ENCODE measurements at regions not wholly inside any gene's neighbourhood (a gene's known extent, or its start where the extent isn't known, plus 50 kb on each side); places are given as distances from the start of the nearest gene placed in this dataset.
"Not testable (repeated sequence)": the region's sequence is repeated elsewhere in the genome, so short reads cannot be mapped to it uniquely, and the experiment has no call there.

- no peak overlapping the region for H3K27ac ChIP-seq
- no peaks in the 10 kb centered on the region for H3K36me3 ChIP-seq
- H3K9me3 ChIP-seq (replicated peaks), result no peaks in the 10 kb centered on the region
- no peak for DNase-seq
- no peaks in the 10 kb centered on the region for H3K27me3 ChIP-seq
- H3K4me3 ChIP-seq, result no peak overlapping the region
- no peaks in the 10 kb centered on the region for H3K4me1 ChIP-seq
Measured at GRCh38 chr4:20196476-20196875, 55.2 kb upstream of the SLIT2 start.

GRCh38 chr4:20195071-20195885 is 56.4 kb upstream of the SLIT2 start:
- Histone ChIP-seq H3K9me3 (replicated peaks) (no peaks in the 10 kb centered on the region), H3K27ac (no peak overlapping the region), H3K4me3 (no peak overlapping the region), H3K27me3 (no peaks in the 10 kb centered on the region), H3K36me3 (no peaks in the 10 kb centered on the region), H3K4me1 (no peaks in the 10 kb centered on the region)
- DNase-seq, result no peak

GRCh38 chr4:20194123-20195013 is 57.3 kb upstream of the SLIT2 start:
- Histone ChIP-seq H3K9me3 (replicated peaks) (no peaks in the 10 kb centered on the region), H3K4me1 (no peaks in the 10 kb centered on the region), H3K27me3 (no peaks in the 10 kb centered on the region), H3K4me3 (no peak overlapping the region), H3K27ac (no peak overlapping the region), H3K36me3 (no peaks in the 10 kb centered on the region)
- DNase-seq, result no peak

GRCh38 chr4:20193141-20193936 is 58.4 kb upstream of the SLIT2 start:
- H3K36me3 ChIP-seq, result no peaks in the 10 kb centered on the region
- H3K27ac ChIP-seq, result no peak overlapping the region
- no peaks in the 10 kb centered on the region for H3K9me3 ChIP-seq (replicated peaks)
- no peak for DNase-seq
- H3K4me3 ChIP-seq, result no peak overlapping the region
- H3K4me1 ChIP-seq, result no peaks in the 10 kb centered on the region
- no peaks in the 10 kb centered on the region for H3K27me3 ChIP-seq

- no peaks in the 10 kb centered on the region for H3K27me3 ChIP-seq
- no peak overlapping the region for H3K27ac ChIP-seq
- H3K4me1 ChIP-seq, result no peaks in the 10 kb centered on the region
- DNase-seq, result no peak
- H3K4me3 ChIP-seq, result no peak overlapping the region
- no peaks in the 10 kb centered on the region for H3K9me3 ChIP-seq (replicated peaks)
- H3K36me3 ChIP-seq, result no peaks in the 10 kb centered on the region
Measured at GRCh38 chr4:20192736-20193135, 59.0 kb upstream of the SLIT2 start.

- no peaks in the 10 kb centered on the region; the same call in 1 of the 2 replicates for H3K27me3 ChIP-seq
- H3K4me3 ChIP-seq, result no peak overlapping the region
- H3K4me1 ChIP-seq, result no peaks in the 10 kb centered on the region
- no peak for DNase-seq
- H3K27ac ChIP-seq, result no peak overlapping the region
- H3K36me3 ChIP-seq, result no peaks in the 10 kb centered on the region
- H3K9me3 ChIP-seq (replicated peaks), result no peaks in the 10 kb centered on the region
Measured at GRCh38 chr4:20185103-20185502, 66.6 kb upstream of the SLIT2 start.

GRCh38 chr4:20183131-20183530 is 68.6 kb upstream of the SLIT2 start:
- H3K9me3 ChIP-seq (replicated peaks); H3K4me1 ChIP-seq; H3K4me3 ChIP-seq; H3K27me3 ChIP-seq; DNase-seq; H3K36me3 ChIP-seq; H3K27ac ChIP-seq: not testable (repeated sequence)

- H3K27me3 ChIP-seq, result no peaks in the 10 kb centered on the region; the same call in 1 of the 2 replicates
- H3K4me3 ChIP-seq, result no peak overlapping the region
- no peaks in the 10 kb centered on the region for H3K9me3 ChIP-seq (replicated peaks)
- no peaks in the 10 kb centered on the region for H3K36me3 ChIP-seq
- H3K27ac ChIP-seq, result no peak overlapping the region
- DNase-seq, result no peak
- peaks cover 3% of the 10 kb centered on the region; the same call in 1 of the 2 replicates for H3K4me1 ChIP-seq
Measured at GRCh38 chr4:20181926-20182325, 69.8 kb upstream of the SLIT2 start.

GRCh38 chr4:20180509-20180908 is 71.2 kb upstream of the SLIT2 start:
- Histone ChIP-seq H3K4me3 (no peak overlapping the region), H3K36me3 (no peaks in the 10 kb centered on the region), H3K9me3 (replicated peaks) (no peaks in the 10 kb centered on the region), H3K27ac (no peak overlapping the region), H3K4me1 (peaks cover 6% of the 10 kb centered on the region; the same call in 1 of the 2 replicates), H3K27me3 (no peaks in the 10 kb centered on the region)
- no peak for DNase-seq

GRCh38 chr4:20178902-20179576 is 72.7 kb upstream of the SLIT2 start:
- H3K9me3 ChIP-seq (replicated peaks), result no peaks in the 10 kb centered on the region
- H3K36me3 ChIP-seq, result no peaks in the 10 kb centered on the region
- H3K4me1 ChIP-seq, result peaks cover 6% of the 10 kb centered on the region; the same call in 1 of the 2 replicates
- no peaks in the 10 kb centered on the region for H3K27me3 ChIP-seq
- H3K27ac ChIP-seq, result no peak overlapping the region
- H3K4me3 ChIP-seq, result no peak overlapping the region
- no peak for DNase-seq

- peak in 1 of 2 experiments; percentile 54 for DNase-seq
- H3K4me3 ChIP-seq, result no peak overlapping the region
- peaks cover 8% of the 10 kb centered on the region; the same call in 1 of the 2 replicates for H3K4me1 ChIP-seq
- H3K27me3 ChIP-seq, result no peaks in the 10 kb centered on the region
- H3K27ac ChIP-seq, result peak overlapping the region; percentile 35
- no peaks in the 10 kb centered on the region for H3K9me3 ChIP-seq (replicated peaks)
- no peaks in the 10 kb centered on the region for H3K36me3 ChIP-seq
Measured at GRCh38 chr4:20176881-20177280, 74.8 kb upstream of the SLIT2 start.

- no peak overlapping the region for H3K4me3 ChIP-seq
- DNase-seq, result no peak
- H3K27me3 ChIP-seq, result no peaks in the 10 kb centered on the region
- peaks cover 5% of the 10 kb centered on the region; the same call in 1 of the 2 replicates for H3K4me1 ChIP-seq
- no peak overlapping the region for H3K27ac ChIP-seq
- no peaks in the 10 kb centered on the region for H3K36me3 ChIP-seq
- H3K9me3 ChIP-seq (replicated peaks), result no peaks in the 10 kb centered on the region
Measured at GRCh38 chr4:20172070-20172760, 79.5 kb upstream of the SLIT2 start.

- Histone ChIP-seq H3K36me3 (no peaks in the 10 kb centered on the region), H3K27ac (no peak overlapping the region), H3K4me3 (no peak overlapping the region), H3K27me3 (no peaks in the 10 kb centered on the region), H3K4me1 (no peaks in the 10 kb centered on the region), H3K9me3 (replicated peaks) (no peaks in the 10 kb centered on the region)
- no peak for DNase-seq
Measured at GRCh38 chr4:20166544-20166943, 85.2 kb upstream of the SLIT2 start.

GRCh38 chr4:20159516-20159915 is 92.2 kb upstream of the SLIT2 start:
- no peaks in the 10 kb centered on the region for H3K36me3 ChIP-seq
- H3K27me3 ChIP-seq, result no peaks in the 10 kb centered on the region
- H3K27ac ChIP-seq, result no peak overlapping the region
- no peak for DNase-seq
- H3K4me1 ChIP-seq, result no peaks in the 10 kb centered on the region
- H3K9me3 ChIP-seq (replicated peaks), result no peaks in the 10 kb centered on the region
- no peak overlapping the region for H3K4me3 ChIP-seq

All from SJCRH30 (cell line).